GM21723 (cell line): ENCODE measurements at regions not wholly inside any gene's neighbourhood (a gene's known extent, or its start where the extent isn't known, plus 50 kb on each side); places are given as distances from the start of the nearest gene placed in this dataset.

Source experiments
- ATAC-seq: cut with Tn5 transposase; IDR thresholded peaks from one replicate; pipeline ENCODE4 v1.9.1; 2021; ENCODE audit warnings: mild to moderate bottlenecking, moderate library complexity; ENCODE audit not compliant: unreplicated experiment

DNA sequence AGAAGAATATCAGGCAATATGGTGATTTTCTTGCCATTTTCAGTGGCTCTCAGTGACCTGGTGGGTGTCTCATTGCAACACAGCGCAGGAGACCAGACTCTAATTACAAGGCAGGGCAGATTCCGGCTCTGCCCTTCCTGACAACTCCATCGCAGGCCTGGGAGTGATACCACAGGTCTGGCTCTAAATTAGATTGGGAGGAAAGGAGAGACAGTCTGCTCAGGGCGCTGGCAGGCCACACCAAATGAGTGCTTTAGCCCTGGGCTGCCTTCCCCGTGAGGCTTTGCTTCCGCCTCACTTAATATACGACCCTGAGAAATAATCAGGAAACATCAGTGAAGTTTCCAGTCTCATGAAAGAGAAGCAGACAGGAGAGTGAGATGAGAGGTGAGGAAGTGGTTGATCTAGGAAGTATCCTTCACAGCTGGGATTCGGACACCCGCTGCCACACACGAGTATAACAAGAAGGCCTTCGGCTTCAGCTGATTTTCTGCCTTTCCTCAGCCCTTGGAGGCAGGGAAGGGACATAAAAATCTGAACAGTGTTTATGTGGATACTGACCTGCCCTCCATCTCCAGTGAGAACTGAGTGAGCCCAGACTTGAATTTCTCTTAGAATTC is 73.7 kb upstream of the PROK2 start:
- no peak for ATAC-seq

GRCh38 chr3:71857956-71858355 is 73.0 kb upstream of the PROK2 start:
- no peak for ATAC-seq

DNA sequence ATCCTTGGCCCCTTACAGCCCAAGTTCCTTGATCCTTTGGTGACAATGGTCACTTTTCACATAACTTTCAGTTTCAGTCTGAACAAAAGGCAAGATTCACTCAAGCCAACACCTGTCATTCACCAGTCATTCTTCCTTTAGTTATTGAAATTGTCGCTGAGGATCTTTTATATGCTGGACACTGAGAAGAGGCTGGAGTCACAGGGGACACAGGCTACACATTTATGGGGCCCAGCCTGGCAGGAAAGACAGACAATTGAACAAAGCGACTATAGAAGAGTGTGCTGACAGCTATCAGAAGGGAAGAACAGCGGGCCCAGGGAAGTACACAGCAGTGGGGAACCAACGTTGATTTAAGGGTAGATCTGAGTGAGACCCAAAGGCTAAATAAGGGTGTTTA is 69.8 kb upstream of the PROK2 start:
- no peak for ATAC-seq

DNA sequence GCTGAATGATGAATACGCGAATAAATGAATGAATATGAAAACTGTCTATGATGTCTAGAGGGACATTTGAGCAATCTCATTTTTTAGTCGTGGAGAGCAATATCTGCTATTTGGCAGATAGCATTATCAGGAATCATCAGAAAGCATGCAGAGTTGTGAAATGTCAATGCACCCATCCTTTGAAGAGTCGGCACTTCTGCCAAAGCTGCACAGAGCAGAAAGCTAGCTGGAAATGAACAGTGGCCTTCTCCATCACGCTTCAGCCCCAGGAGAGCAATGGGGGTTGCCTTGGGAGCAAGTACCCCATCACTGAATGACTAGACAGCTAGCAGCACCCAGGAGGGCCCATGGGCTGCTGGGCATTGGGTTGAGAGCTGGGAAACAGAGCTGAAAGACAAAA is 69.1 kb upstream of the PROK2 start:
- ATAC-seq, result no peak

DNA sequence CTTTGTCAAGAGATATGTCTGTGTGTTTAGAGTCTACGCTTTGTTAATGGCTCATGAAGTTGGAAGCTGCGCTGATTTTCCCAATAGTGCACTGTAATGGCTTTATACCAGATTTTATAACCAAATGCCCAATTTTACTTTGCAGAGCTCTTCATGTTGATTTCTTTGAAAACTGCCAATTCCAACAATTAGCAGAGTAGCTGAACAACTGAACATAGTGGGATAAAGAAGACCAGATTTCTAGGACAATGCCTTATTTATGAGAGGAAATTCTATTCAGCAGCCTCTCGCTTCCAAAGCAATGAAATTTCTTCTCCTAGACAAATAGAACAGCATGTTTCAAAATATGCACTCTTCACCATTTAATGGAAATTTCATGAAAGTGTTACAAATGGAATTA is 66.9 kb upstream of the PROK2 start:
- ATAC-seq, result no peak

GRCh38 chr3:71850654-71851053 is 65.7 kb upstream of the PROK2 start:
- no peak for ATAC-seq

DNA sequence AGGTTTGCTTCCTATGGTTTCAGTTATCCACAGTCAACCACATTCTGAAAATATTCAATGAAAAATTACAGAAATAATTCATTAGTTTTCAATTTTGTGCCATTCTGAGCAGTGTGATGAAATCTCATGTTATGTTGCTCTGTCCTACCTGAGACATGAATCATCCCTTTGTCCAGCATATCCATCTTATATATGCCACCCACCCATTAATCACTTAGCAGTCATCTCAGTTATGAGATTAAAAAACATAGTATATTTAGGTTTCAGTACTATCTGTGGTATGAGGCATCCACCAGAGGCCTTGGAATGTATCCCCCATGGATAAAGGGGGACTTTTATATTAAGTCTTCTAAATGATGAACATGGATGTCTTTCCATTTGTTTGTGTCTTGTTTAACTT is 64.7 kb upstream of the PROK2 start:
- no peak for ATAC-seq

- ATAC-seq, result no peak
Measured at GRCh38 chr3:71847794-71848193, 62.8 kb upstream of the PROK2 start.

- ATAC-seq, result no peak
Measured at GRCh38 chr3:71846185-71846584, 61.2 kb upstream of the PROK2 start.

GRCh38 chr3:71843071-71843470 is 58.1 kb upstream of the PROK2 start:
- ATAC-seq, result no peak

GRCh38 chr3:71838406-71838805 is 53.5 kb upstream of the PROK2 start:
- ATAC-seq, result no peak
